ENCODE measurements at regions not wholly inside any gene's neighbourhood (a gene's known extent, or its start where the extent isn't known, plus 50 kb on each side); places are given as distances from the start of the nearest gene placed in this dataset.
A peak's percentile ranks its signal among the peaks of the same experiment; 100 is the strongest.

DNA sequence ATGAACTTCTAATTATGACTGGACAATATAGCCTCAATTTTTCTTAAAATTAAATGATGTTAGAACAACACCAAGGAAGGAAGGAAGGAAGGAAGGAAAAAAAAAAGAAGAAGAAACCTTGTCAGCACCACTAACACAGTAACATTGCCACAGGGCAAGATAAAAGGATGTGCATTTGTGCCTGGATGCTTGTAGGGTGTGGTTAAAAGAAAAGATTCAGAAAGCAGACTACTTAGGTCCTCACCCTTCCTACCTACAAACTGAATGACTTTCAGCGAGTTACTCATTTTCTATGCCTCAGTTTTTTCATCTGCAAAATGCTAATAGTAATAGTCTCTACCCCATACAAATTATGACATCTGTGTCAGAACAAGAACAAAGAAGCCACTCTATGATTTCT lies 778.3 kb downstream of the MCTP2 start:
- Histone ChIP-seq H3K4me1 (ENCODE audit: insufficient read depth) (no peaks in the 10 kb centered on the region), H3K27ac (no peak overlapping the region), H2AFZ (no peak overlapping the region), H3K36me3 (ENCODE audit: low read depth) (no peaks in the 10 kb centered on the region), H3K4me3 (no peak overlapping the region), H3K9me2 (ENCODE audit: insufficient read depth) (no peaks in the 10 kb centered on the region), H3F3A (ENCODE audit: insufficient read depth) (no peaks in the 10 kb centered on the region), H3K27me3 (replicated peaks; ENCODE audit: insufficient read depth) (no peaks in the 10 kb centered on the region), H3K9me3 (ENCODE audit: low read depth) (no peaks in the 10 kb centered on the region), H3K4me2 (ENCODE audit: unreplicated experiment) (no peak overlapping the region), H4K20me1 (ENCODE audit: insufficient read depth) (no peaks in the 10 kb centered on the region), H3K79me2 (ENCODE audit: insufficient read depth) (no peaks in the 10 kb centered on the region), H3K9ac (no peak overlapping the region)
- 52 to 53% methylated on average over 1 of the region's 1 CpG for WGBS, 2 experiments (ENCODE audit: low coverage in 1 of 2, low lambda C conversion rate in 2 of 2, missing lambda C conversion rate in 2 of 2)
- in situ Hi-C loops (cut with MboI), result no loop called here
- TF ChIP-seq EZH2phosphoT487 (IDR thresholded peaks at IDR 0.05; ENCODE audit: insufficient read depth, low read depth) (no peak), EZH2 (IDR thresholded peaks at IDR 0.05; ENCODE audit: insufficient read depth, poor library complexity, severe bottlenecking) (no peak)
- no peak for DNase-seq

DNA sequence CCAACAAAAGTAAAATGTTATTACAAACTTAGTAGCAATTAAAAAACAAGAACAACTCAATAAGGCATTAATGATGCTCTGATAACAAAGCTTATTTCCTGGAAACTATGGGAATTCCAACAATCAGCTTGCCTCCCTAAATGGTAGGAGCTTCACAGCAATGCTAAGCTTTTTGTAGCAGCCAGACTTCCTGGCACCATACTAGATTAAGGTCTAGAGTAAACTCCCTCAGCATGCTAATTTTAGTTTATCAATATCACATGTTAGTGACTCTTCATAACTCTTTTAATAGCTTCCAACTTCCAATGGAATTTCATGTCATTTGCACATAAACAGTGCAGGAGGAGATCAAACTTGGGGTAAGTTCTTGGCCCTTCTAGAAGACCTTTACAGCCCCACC lies 782.0 kb downstream of the MCTP2 start:
- Histone ChIP-seq H3K4me1 (ENCODE audit: insufficient read depth) (peaks cover 16% of the 10 kb centered on the region), H3K79me2 (ENCODE audit: insufficient read depth) (no peaks in the 10 kb centered on the region), H3K9me3 (ENCODE audit: low read depth) (no peaks in the 10 kb centered on the region), H4K20me1 (ENCODE audit: insufficient read depth) (no peaks in the 10 kb centered on the region), H3K9me2 (ENCODE audit: insufficient read depth) (no peaks in the 10 kb centered on the region), H3F3A (ENCODE audit: insufficient read depth) (peaks cover 13% of the 10 kb centered on the region), H2AFZ (no peak overlapping the region), H3K9ac (no peak overlapping the region), H3K27me3 (replicated peaks; ENCODE audit: insufficient read depth) (no peaks in the 10 kb centered on the region), H3K36me3 (ENCODE audit: low read depth) (no peaks in the 10 kb centered on the region), H3K4me3 (no peak overlapping the region), H3K27ac (no peak overlapping the region), H3K4me2 (ENCODE audit: unreplicated experiment) (no peak overlapping the region)
- DNase-seq, result peak; percentile 10
- no peak for TF ChIP-seq EZH2 (IDR thresholded peaks at IDR 0.05; ENCODE audit: insufficient read depth, poor library complexity, severe bottlenecking)
- no peak for TF ChIP-seq EZH2phosphoT487 (IDR thresholded peaks at IDR 0.05; ENCODE audit: insufficient read depth, low read depth)
- in situ Hi-C loops (cut with MboI), result no loop called here

DNA sequence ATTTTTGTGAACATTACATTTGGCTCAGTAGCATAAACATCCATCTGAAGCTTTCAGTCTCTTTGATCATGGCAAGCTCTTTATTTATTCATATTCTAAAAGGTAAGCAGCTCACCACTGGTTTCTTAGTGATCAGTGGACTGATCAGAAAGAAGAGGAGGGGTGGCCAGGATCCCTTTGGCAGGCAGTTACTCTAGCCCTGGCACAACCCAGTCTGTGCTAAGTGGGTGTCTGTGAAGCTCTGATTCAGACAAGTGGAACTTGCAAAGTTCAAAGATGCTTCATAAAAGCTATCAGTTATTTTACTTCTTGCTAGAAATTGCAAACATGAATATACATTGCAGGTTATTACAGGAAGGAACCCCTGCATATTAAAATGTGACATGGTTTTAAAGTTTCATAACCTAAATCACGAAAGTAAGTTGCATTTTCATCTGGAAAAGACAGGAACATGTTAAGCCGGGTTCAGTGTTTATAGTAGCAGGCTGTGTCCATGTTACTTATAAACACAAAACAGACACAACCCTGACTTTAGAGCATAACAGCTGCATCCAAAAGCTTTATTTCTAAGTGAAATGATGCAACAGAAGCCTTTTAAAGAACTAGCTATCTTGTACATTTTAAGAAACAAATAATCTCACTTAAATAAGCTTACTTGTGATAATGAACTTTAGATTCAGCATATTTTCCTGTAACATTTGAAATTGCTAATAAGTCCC lies 785.3 kb downstream of the MCTP2 start:
- TF ChIP-seq EZH2 (IDR thresholded peaks at IDR 0.05; ENCODE audit: insufficient read depth, poor library complexity, severe bottlenecking) (no peak), EZH2phosphoT487 (IDR thresholded peaks at IDR 0.05; ENCODE audit: insufficient read depth, low read depth) (no peak)

DNA sequence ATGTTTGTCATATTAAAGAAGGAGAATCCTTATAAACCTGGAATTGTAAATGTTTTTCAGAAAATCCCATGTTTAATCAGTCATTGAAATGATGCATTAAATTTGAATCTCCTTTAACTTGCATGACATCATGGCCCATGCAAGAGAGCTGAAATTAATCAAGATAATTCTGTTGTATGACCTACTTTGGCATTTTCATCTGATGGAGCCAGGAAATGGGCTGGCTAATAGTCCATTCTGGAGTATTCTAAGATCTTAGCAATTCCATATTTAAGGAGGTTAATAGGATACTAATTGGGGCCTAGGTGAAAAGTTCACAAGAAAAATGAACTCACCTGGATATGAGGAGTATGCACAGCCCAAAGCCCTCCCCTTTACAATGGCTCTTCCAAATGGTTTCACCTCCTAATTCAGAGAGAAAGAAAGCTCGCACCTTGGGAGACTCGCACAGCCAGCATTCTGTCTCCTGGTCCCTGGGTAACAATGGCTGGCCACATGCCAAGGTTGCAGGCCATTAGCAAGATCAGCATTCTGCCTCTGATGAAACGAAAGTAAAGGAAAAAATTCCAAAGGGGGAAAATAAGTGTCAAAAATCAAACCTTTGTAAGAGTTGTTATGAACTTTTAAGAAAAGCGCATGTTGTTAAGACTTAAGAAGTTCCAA lies 786.4 kb downstream of the MCTP2 start:
- Histone ChIP-seq H3K27ac (no peak overlapping the region), H3F3A (ENCODE audit: insufficient read depth) (peaks cover 33% of the 10 kb centered on the region), H3K79me2 (ENCODE audit: insufficient read depth) (no peaks in the 10 kb centered on the region), H3K36me3 (ENCODE audit: low read depth) (no peaks in the 10 kb centered on the region), H3K4me2 (ENCODE audit: unreplicated experiment) (no peak overlapping the region), H3K9ac (no peak overlapping the region), H3K9me3 (ENCODE audit: low read depth) (no peaks in the 10 kb centered on the region), H3K4me1 (ENCODE audit: insufficient read depth) (peaks cover 34% of the 10 kb centered on the region), H3K9me2 (ENCODE audit: insufficient read depth) (no peaks in the 10 kb centered on the region), H4K20me1 (ENCODE audit: insufficient read depth) (no peaks in the 10 kb centered on the region), H3K27me3 (replicated peaks; ENCODE audit: insufficient read depth) (no peaks in the 10 kb centered on the region), H2AFZ (no peak overlapping the region), H3K4me3 (no peak overlapping the region)
- in situ Hi-C loops (cut with MboI), result no loop called here
- DNase-seq, result peak; percentile 10
- WGBS, 2 experiments (ENCODE audit: low coverage in 1 of 2, low lambda C conversion rate in 2 of 2, missing lambda C conversion rate in 2 of 2), result 84% methylated on average over 4 of the region's 4 CpGs
- TF ChIP-seq EZH2 (IDR thresholded peaks at IDR 0.05; ENCODE audit: insufficient read depth, poor library complexity, severe bottlenecking) (no peak), EZH2phosphoT487 (IDR thresholded peaks at IDR 0.05; ENCODE audit: insufficient read depth, low read depth) (no peak)

More for the DNA sequence above, 785.3 kb downstream of the MCTP2 start:
- Histone ChIP-seq H3K9me3 (ENCODE audit: low read depth) (no peaks in the 10 kb centered on the region), H3K9me2 (ENCODE audit: insufficient read depth) (no peaks in the 10 kb centered on the region), H3K4me1 (ENCODE audit: insufficient read depth) (peaks cover 34% of the 10 kb centered on the region), H2AFZ (0 out of 2 replicates have a peak overlapping the region, but pooled peaks have one; percentile 17), H3K4me2 (ENCODE audit: unreplicated experiment) (no peak overlapping the region), H4K20me1 (ENCODE audit: insufficient read depth) (no peaks in the 10 kb centered on the region), H3K4me3 (no peak overlapping the region), H3K27me3 (replicated peaks; ENCODE audit: insufficient read depth) (no peaks in the 10 kb centered on the region), H3K79me2 (ENCODE audit: insufficient read depth) (no peaks in the 10 kb centered on the region), H3K9ac (no peak overlapping the region), H3F3A (ENCODE audit: insufficient read depth) (peaks cover 33% of the 10 kb centered on the region), H3K36me3 (ENCODE audit: low read depth) (no peaks in the 10 kb centered on the region), H3K27ac (no peak overlapping the region)
- 4 to 15% methylated on average over 2 of the region's 2 CpGs for WGBS, 2 experiments (ENCODE audit: low coverage in 1 of 2, low lambda C conversion rate in 2 of 2, missing lambda C conversion rate in 2 of 2)
- in situ Hi-C loops (cut with MboI), result no loop called here
- DNase-seq, result peak; percentile 46

Data from GM23248 (cell line).